HepG2 (cell line): ENCODE measurements at regions not wholly inside any gene's neighbourhood (a gene's known extent, or its start where the extent isn't known, plus 50 kb on each side); places are given as distances from the start of the nearest gene placed in this dataset.

Source experiments
- CENPT ChIP-seq: sonication (generic); formaldehyde crosslinking; IDR thresholded peaks from 2 replicates; pipeline ENCODE4 v1.8.0; 2022; ENCODE audit warnings: low read depth, mild to moderate bottlenecking, moderate library complexity, missing genetic modification reagents
- HMG20B ChIP-seq: conservative IDR thresholded peaks from 2 replicates; pipeline ENCODE4 v1.6.1; 2016; ENCODE audit warnings: missing genetic modification reagents, missing compliant biosample characterization
- MAFF ChIP-seq: IDR thresholded peaks from 2 replicates; pipeline ENCODE4 v1.6.1; 2011; ENCODE audit warnings: low read depth, low read length, improper control_type of control experiment
- MAFK ChIP-seq, 2 experiments: IDR thresholded peaks in 1 of 2; conservative IDR thresholded peaks in 1 of 2; 2 replicates each; pipeline ENCODE4 v1.6.1; 2011; ENCODE audit warnings: improper control_type of control experiment in 2 of 2, low read length in 2 of 2
- SNAPC5 ChIP-seq: sonication (generic); formaldehyde crosslinking; IDR thresholded peaks from 2 replicates; pipeline ENCODE4 v1.8.1; 2023; ENCODE audit warnings: mild to moderate bottlenecking, missing genetic modification reagents, borderline replicate concordance
- ZFAT ChIP-seq: sonication (generic); formaldehyde crosslinking; conservative IDR thresholded peaks from 2 replicates; pipeline ENCODE4 v1.8.1; 2023; ENCODE audit warnings: missing genetic modification reagents, inconsistent platforms
- ZNF619 ChIP-seq: sonication (generic); formaldehyde crosslinking; IDR thresholded peaks from 2 replicates; pipeline ENCODE4 v1.4.0; 2020; ENCODE audit warnings: mild to moderate bottlenecking, missing genetic modification reagents
- TF ChIP-seq, protein P1 (sequence below): sonication (generic); formaldehyde crosslinking; IDR thresholded peaks from 2 replicates; pipeline ENCODE4 v1.8.1; 2023; ENCODE audit warnings: mild to moderate bottlenecking, moderate library complexity, missing genetic modification reagents
- TF ChIP-seq, protein P2 (sequence below): IDR thresholded peaks from 2 replicates; pipeline ENCODE4 v1.6.1; 2016
- TF ChIP-seq, protein P3 (sequence below): sonication (generic); formaldehyde crosslinking; IDR thresholded peaks from 2 replicates; pipeline ENCODE4 v1.5.1; 2020; ENCODE audit warnings: missing genetic modification reagents, mild to moderate bottlenecking, borderline replicate concordance

DNA sequence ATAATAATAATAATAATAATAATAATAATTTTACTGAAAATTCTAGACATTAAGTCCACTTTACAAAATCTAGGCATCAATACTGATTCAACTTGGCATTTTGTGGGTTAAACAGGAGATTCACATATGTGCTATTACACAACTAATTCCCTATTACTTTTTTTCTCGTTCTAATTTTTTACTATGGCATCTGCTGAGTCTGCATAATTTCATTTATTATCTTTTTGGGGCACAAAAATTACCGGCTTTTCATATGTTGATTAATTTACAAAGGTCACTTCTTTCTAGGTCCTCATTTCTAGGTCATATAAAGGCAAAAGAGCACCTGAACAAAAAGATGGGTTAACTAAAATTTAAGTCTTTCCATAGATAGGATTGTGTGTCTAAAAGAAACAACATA is 1357.8 kb upstream of the ADGRB3 start (continued):
- TF ChIP-seq, protein P1, sequence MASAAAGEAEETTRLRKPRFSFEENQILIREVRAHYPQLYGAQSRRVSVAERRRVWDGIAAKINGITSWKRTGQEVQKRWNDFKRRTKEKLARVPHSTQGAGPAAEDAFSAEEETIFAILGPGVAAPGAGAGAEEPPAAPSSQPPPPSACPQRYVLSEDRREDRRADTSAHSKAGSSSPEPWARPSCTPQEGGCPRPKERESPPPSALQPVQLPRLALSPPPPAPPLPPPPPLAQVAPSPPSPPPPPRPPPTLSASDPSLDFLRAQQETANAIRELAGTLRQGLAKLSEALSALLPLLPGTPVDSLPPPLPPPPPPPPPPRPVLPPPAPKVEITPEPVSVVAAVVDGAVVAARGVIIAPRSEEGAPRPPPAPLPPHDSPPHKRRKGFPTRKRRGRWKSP (CRISPR knock-in tag): no peak
- TF ChIP-seq ZFAT (CRISPR knock-in tag) (no peak), CENPT (no peak), MAFF (peak; percentile 90), HMG20B (CRISPR knock-in tag) (no peak), ZNF619 (no peak), SNAPC5 (CRISPR knock-in tag) (no peak), MAFK (conservative IDR thresholded peaks at IDR 0.05 in 1 of 2, IDR thresholded peaks at IDR 0.05 in 1 of 2; ENCODE audit: low read length in 2 of 2) (peak; percentile 79 to 93)
- TF ChIP-seq, protein P2, sequence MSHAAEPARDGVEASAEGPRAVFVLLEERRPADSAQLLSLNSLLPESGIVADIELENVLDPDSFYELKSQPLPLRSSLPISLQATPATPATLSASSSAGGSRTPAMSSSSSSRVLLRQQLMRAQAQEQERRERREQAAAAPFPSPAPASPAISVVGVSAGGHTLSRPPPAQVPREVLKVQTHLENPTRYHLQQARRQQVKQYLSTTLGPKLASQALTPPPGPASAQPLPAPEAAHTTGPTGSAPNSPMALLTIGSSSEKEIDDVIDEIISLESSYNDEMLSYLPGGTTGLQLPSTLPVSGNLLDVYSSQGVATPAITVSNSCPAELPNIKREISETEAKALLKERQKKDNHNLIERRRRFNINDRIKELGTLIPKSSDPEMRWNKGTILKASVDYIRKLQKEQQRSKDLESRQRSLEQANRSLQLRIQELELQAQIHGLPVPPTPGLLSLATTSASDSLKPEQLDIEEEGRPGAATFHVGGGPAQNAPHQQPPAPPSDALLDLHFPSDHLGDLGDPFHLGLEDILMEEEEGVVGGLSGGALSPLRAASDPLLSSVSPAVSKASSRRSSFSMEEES (CRISPR knock-in tag): no peak
- TF ChIP-seq, protein P3, sequence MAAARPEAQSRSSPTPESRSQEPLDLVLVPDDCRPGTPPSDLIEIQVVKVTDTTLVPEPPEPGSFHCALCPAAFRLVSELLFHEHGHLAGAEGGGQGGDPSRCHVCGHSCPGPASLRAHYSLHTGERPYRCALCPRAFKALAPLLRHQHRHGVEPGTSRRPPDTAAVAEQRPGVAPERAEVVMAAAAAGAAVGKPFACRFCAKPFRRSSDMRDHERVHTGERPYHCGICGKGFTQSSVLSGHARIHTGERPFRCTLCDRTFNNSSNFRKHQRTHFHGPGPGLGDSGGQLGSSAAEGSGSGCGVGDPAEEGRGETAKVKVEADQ (CRISPR knock-in tag): no peak
